Neural cell (in vitro differentiated cells): ENCODE measurements at regions not wholly inside any gene's neighbourhood (a gene's known extent, or its start where the extent isn't known, plus 50 kb on each side); places are given as distances from the start of the nearest gene placed in this dataset.

Source experiments
- H2AFZ ChIP-seq: fragments of 200-600, 300-800 bp; sonication (generic), shearing (Covaris generic); 2 replicates; pipeline ENCODE4 v1.6.0; 2014; ENCODE audit warnings: low read depth, mild to moderate bottlenecking, antibody characterized with exemption, low read length, moderate library complexity
- H3F3A ChIP-seq: fragments of 200-600 bp; shearing (Covaris generic); 2 replicates; pipeline ENCODE4 v1.6.1; 2016; ENCODE audit warnings: mild to moderate bottlenecking, moderate library complexity, mixed read lengths, antibody characterized with exemption, low read length; ENCODE audit not compliant: insufficient read depth, poor library complexity, severe bottlenecking
- H3K27ac ChIP-seq: fragments of 200-600, 300-800 bp; sonication (generic), shearing (Covaris generic); 2 replicates; pipeline ENCODE4 v1.5.1; 2014; ENCODE audit warnings: mild to moderate bottlenecking, low read length, moderate library complexity
- H3K27me3 ChIP-seq: fragments of 300-800, 200-600 bp; sonication (generic), shearing (Covaris generic); 2 replicates; pipeline ENCODE4 v1.6.0; 2014; ENCODE audit warnings: mild to moderate bottlenecking, low read depth, low read length, moderate library complexity; ENCODE audit not compliant: insufficient read depth
- H3K36me3 ChIP-seq: fragments of 300-800, 200-600 bp; sonication (generic), shearing (Covaris generic); 2 replicates; pipeline ENCODE4 v1.5.1; 2014; ENCODE audit warnings: mild to moderate bottlenecking, antibody characterized with exemption, low read length, moderate library complexity; ENCODE audit not compliant: insufficient read depth
- H3K4me2 ChIP-seq: fragments of 300-800, 200-600 bp; sonication (generic), shearing (Covaris generic); 2 replicates; pipeline ENCODE4 v1.6.0; 2014; ENCODE audit warnings: mild to moderate bottlenecking, low read length
- H3K4me3 ChIP-seq: fragments of 300-800, 200-600 bp; sonication (generic), shearing (Covaris generic); 2 replicates; pipeline ENCODE4 v1.5.1; 2014; ENCODE audit warnings: mild to moderate bottlenecking, low read length, moderate library complexity
- H3K79me2 ChIP-seq: fragments of 200-600 bp; shearing (Covaris generic); replicated peaks from 2 replicates; pipeline ENCODE4 v1.6.0; 2014; ENCODE audit warnings: mild to moderate bottlenecking, low read length, moderate library complexity; ENCODE audit not compliant: insufficient read depth
- H3K9ac ChIP-seq: fragments of 300-800, 200-600 bp; sonication (generic), shearing (Covaris generic); 2 replicates; pipeline ENCODE4 v1.6.1; 2016; ENCODE audit warnings: mild to moderate bottlenecking, low read length, mixed read lengths
- H3K9me2 ChIP-seq: fragments of 200-600 bp; shearing (Covaris generic); 2 replicates; pipeline ENCODE4 v1.6.1; 2016; ENCODE audit warnings: mild to moderate bottlenecking, low read length, mixed read lengths; ENCODE audit not compliant: insufficient read depth
- H3K9me3 ChIP-seq: fragments of 200-600, 300-800 bp; sonication (generic), shearing (Covaris generic); 2 replicates; pipeline ENCODE4 v1.6.1; 2016; ENCODE audit warnings: mild to moderate bottlenecking, mixed run types, low read length, moderate library complexity, mixed read lengths
- H4K20me1 ChIP-seq: fragments of 200-600 bp; shearing (Covaris generic); 2 replicates; pipeline ENCODE4 v1.6.1; 2016; ENCODE audit warnings: mild to moderate bottlenecking, mixed run types; ENCODE audit not compliant: insufficient read depth
- CTCF ChIP-seq: fragments of 450-650 bp; IDR thresholded peaks from 2 replicates; pipeline ENCODE4 v1.5.1; 2014; ENCODE audit warnings: antibody characterized with exemption, mild to moderate bottlenecking, moderate library complexity; ENCODE audit not compliant: poor library complexity, severe bottlenecking
- EP300 ChIP-seq: fragments of 450-650 bp; conservative IDR thresholded peaks from 2 replicates; pipeline ENCODE4 v1.6.1; 2014; ENCODE audit warnings: antibody characterized with exemption, mild to moderate bottlenecking, moderate library complexity; ENCODE audit not compliant: poor library complexity, severe bottlenecking
- EZH2 ChIP-seq: fragments of 200-600, 300-800 bp; shearing (Covaris generic), sonication (generic); IDR thresholded peaks from 2 replicates; pipeline ENCODE4 v1.6.1; 2014; ENCODE audit warnings: antibody characterized with exemption, low read length, borderline replicate concordance, mild to moderate bottlenecking; ENCODE audit not compliant: insufficient read depth, poor library complexity, severe bottlenecking
- MXI1 ChIP-seq: fragments of 450-650 bp; conservative IDR thresholded peaks from 2 replicates; pipeline ENCODE4 v1.6.1; 2014; ENCODE audit warnings: antibody characterized with exemption, mild to moderate bottlenecking; ENCODE audit not compliant: poor library complexity, severe bottlenecking
- POLR2AphosphoS5 ChIP-seq: IDR thresholded peaks from 2 replicates; pipeline ENCODE4 v1.6.1; 2012
- RAD21 ChIP-seq: fragments of 450-650 bp; conservative IDR thresholded peaks from 2 replicates; pipeline ENCODE4 v1.6.1; 2014; ENCODE audit warnings: antibody characterized with exemption, mild to moderate bottlenecking, moderate library complexity
- REST ChIP-seq: IDR thresholded peaks from 2 replicates; pipeline ENCODE4 v1.6.1; 2012; ENCODE audit warnings: borderline replicate concordance
- SMC3 ChIP-seq: fragments of 450-650 bp; conservative IDR thresholded peaks from 2 replicates; pipeline ENCODE4 v1.6.1; 2014; ENCODE audit warnings: antibody characterized with exemption, mild to moderate bottlenecking, moderate library complexity; ENCODE audit not compliant: poor library complexity
- TAF1 ChIP-seq: IDR thresholded peaks from 2 replicates; pipeline ENCODE4 v1.6.1; 2012; ENCODE audit warnings: low read depth

GRCh38 chrX:140057001-140057411 lies 91.7 kb upstream of the CXorf66 start:
- H3K9ac ChIP-seq = no peak overlapping the region
- no peaks in the 10 kb centered on the region for H3K79me2 ChIP-seq
- TF ChIP-seq REST = no peak
- peak; percentile 78 for TF ChIP-seq RAD21
- TF ChIP-seq CTCF = peak; percentile 73
- TF ChIP-seq EZH2 = no peak
- peak; percentile 82 for TF ChIP-seq SMC3
- no peak for TF ChIP-seq TAF1
- no peaks in the 10 kb centered on the region for H3K27me3 ChIP-seq
- H2AFZ ChIP-seq = no peak overlapping the region
- no peaks in the 10 kb centered on the region for H4K20me1 ChIP-seq
- no peaks in the 10 kb centered on the region for H3K36me3 ChIP-seq
- H3K27ac ChIP-seq = no peak overlapping the region
- no peak overlapping the region for H3K4me2 ChIP-seq
- no peaks in the 10 kb centered on the region for H3K9me3 ChIP-seq
- H3K4me3 ChIP-seq = no peak overlapping the region
- no peaks in the 10 kb centered on the region for H3K9me2 ChIP-seq
- no peaks in the 10 kb centered on the region for H3F3A ChIP-seq

- Histone ChIP-seq H3K79me2 (no peaks in the 10 kb centered on the region), H3K9me2 (no peaks in the 10 kb centered on the region), H3K4me3 (no peak overlapping the region), H3K27ac (no peak overlapping the region), H3K27me3 (no peaks in the 10 kb centered on the region), H3K9ac (no peak overlapping the region), H3K4me2 (no peak overlapping the region), H2AFZ (no peak overlapping the region), H3K9me3 (no peaks in the 10 kb centered on the region), H3K36me3 (no peaks in the 10 kb centered on the region), H3F3A (no peaks in the 10 kb centered on the region), H4K20me1 (no peaks in the 10 kb centered on the region)
- TF ChIP-seq EZH2 (no peak), POLR2AphosphoS5 (no peak), CTCF (no peak), SMC3 (no peak), EP300 (no peak), REST (no peak), MXI1 (no peak), RAD21 (no peak), TAF1 (no peak)
Observed at GRCh38 chrX:140053846-140054245, 88.5 kb upstream of the CXorf66 start.
